ENCODE measurements at regions not wholly inside any gene's neighbourhood (a gene's known extent, or its start where the extent isn't known, plus 50 kb on each side); places are given as distances from the start of the nearest gene placed in this dataset.

DNA sequence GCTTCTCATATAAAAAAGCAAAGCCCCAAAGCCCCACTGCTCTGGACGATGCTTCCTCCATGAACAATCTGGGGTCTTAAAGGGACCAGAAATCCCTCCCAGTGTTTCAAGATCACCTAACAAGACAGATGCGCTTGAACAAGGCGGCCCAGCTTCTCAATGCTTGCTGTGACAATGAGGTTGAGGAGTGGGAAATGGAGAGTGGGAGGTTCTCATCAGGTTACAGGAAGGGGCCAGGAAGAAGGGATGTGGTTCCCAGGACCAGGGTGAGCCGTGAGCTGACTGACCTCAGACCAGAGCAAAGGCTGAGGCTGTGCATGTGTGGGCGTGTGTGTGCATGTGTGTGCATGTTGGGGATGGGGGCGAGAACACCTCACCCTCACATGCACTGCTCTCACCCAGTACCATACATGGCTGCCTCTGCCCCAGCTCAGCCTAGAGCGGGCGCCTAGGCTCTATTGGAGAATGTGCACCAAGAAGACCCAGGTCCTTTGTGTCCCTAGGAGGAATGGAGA lies 220.8 kb upstream of the GPR26 start:
- no peak for DNase-seq (ENCODE audit: low read depth)
- TF ChIP-seq, protein P1, sequence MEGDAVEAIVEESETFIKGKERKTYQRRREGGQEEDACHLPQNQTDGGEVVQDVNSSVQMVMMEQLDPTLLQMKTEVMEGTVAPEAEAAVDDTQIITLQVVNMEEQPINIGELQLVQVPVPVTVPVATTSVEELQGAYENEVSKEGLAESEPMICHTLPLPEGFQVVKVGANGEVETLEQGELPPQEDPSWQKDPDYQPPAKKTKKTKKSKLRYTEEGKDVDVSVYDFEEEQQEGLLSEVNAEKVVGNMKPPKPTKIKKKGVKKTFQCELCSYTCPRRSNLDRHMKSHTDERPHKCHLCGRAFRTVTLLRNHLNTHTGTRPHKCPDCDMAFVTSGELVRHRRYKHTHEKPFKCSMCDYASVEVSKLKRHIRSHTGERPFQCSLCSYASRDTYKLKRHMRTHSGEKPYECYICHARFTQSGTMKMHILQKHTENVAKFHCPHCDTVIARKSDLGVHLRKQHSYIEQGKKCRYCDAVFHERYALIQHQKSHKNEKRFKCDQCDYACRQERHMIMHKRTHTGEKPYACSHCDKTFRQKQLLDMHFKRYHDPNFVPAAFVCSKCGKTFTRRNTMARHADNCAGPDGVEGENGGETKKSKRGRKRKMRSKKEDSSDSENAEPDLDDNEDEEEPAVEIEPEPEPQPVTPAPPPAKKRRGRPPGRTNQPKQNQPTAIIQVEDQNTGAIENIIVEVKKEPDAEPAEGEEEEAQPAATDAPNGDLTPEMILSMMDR (conservative IDR thresholded peaks at IDR 0.05; ENCODE audit: low read depth, low read length) = no peak

DNA sequence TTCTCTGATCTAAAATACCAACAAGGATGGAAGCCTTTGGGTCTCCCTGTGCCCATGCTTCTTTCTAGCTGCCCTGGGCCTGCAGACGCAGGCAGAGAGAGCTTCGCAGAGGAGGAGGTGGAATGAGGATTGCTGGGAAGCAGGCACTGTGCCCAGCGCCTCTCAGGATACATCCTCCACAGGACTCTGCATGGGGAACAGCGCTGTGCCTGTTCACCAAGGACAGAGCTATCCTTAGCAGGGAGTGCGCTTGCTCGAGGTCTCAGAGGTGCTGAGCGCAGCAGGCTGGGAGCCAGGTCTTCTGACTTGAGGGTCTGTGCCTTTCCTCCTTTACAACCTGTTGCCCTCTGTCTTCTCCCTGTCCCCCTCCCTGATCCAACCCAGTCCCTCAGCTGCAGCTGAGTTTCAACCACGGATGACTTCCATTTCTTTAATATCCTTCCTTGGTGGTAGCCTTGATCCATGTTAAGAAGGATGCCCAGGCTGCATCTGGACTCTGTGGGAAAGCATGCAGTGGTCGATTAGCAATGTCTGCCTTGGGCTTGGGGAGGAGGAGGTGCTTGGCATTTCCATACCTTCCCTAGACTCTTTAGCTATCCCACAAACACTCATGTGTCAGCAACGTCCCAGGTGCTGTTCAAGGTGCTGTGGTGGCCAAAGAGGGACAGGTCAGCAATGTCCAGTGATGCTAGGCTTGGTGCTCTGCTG lies 219.6 kb upstream of the GPR26 start:
- DNase-seq (ENCODE audit: low read depth) = no peak
- TF ChIP-seq, protein P1 (conservative IDR thresholded peaks at IDR 0.05; ENCODE audit: low read depth, low read length) = no peak

More for the DNA sequence above, 220.8 kb upstream of the GPR26 start:
- H3K4me3 ChIP-seq (ENCODE audit: low read depth, low read length) = no peak overlapping the region

DNA sequence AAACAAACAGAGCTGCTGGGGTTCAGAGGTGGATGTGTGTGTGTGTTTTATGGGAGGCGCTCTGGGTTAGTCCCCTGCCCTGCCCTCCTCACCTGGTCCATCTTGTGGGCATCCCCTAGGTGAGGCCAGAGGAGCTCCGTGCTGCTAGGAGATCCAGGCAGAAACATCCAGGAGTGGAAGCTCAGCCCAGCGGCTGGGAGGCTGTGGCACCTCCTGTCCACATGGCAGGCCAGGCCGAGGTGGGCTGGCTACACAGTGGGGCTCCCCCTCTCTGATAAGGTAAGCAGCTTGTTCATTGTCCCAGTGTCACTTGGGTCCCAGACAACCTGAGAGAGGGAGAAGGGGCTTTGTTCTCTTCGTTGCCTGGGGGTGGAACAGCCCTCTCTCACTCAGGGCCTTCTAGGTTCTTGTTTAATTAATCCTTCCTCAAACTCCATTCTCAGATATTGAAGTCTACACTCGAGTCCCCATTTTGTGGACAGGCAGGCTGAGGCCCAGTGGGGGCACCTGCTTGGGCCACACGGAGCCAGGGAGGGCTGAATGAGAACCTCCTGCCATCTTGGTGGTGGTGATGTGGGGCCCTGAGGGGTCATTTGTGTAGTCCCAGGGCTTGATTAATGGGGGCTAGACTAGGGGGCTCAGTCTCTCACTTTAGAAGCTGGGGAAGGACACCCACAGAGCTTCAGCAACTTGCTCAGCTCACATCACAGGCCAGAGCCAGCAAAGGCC lies 216.8 kb upstream of the GPR26 start:
- TF ChIP-seq, protein P1 (conservative IDR thresholded peaks at IDR 0.05; ENCODE audit: low read depth, low read length) = no peak
- H3K4me3 ChIP-seq (ENCODE audit: low read depth, low read length) = no peak overlapping the region
- no peak for DNase-seq (ENCODE audit: low read depth)

More for the DNA sequence above, 219.6 kb upstream of the GPR26 start:
- H3K4me3 ChIP-seq (ENCODE audit: low read depth, low read length) = no peak overlapping the region

DNA sequence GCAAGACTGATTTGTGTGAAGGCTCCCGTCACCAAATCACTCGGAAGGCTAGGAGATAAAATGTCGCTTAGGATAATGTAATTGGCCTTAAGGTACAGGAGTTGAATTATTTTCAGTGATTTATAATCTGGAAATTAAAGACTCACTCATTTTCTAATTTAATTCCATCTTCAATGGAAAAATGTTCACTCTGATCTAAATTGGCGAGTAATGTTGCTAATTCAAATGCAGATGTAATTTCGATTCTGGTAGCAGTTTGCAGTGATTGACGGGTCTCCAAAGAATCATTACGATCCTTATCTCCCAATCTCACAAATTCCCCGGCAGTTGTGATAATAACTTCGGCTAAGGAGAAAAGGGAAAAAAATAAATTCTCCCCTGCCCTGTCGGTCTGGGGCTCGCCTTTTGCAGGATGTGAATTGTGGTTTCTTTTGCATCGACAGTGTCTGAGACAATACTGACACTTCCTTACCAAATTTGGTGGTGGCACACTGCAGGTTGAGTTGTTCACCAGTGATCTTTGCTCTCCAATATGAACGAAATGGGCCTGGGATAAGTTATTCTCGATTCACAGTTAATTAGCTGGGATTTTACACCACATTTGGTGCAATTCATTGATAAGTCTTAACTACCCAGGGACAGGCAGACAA lies 215.1 kb upstream of the GPR26 start:
- no peak overlapping the region for H3K4me3 ChIP-seq (ENCODE audit: low read depth, low read length)
- TF ChIP-seq, protein P1 (conservative IDR thresholded peaks at IDR 0.05; ENCODE audit: low read depth, low read length) = no peak
- no peak for DNase-seq (ENCODE audit: low read depth)

DNA sequence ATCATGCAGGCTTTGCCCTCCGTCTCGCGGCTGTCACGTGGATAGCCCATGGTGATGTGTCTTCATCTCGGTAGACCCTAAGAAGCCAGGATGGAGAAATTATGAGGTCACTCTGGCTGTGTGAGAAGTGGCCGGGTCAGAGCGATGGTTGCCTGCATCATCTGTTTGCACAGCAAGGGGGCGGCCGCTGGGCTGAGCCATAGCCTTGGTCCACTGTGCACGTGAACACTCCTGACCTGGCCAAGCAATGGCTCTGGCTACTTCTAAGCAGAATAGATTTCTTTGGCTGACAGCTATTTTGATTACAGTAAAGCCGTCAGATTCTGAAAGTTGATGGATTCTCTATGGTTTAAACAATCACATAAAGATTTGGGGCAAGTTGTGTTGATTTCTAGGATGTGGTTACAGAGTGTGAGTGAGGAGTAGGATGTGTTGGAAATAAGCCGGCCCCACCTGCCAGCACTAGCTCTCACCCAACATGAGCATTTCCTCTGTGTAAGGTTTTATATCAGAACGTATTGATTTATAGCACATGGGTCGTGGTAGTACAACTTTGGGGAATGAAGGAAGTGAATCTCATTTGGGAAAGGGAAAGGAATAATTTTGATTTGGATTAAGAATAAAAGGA lies 214.4 kb upstream of the GPR26 start:
- TF ChIP-seq, protein P1 (conservative IDR thresholded peaks at IDR 0.05; ENCODE audit: low read depth, low read length) = no peak
- DNase-seq (ENCODE audit: low read depth) = no peak
- no peak overlapping the region for H3K4me3 ChIP-seq (ENCODE audit: low read depth, low read length)

DNA sequence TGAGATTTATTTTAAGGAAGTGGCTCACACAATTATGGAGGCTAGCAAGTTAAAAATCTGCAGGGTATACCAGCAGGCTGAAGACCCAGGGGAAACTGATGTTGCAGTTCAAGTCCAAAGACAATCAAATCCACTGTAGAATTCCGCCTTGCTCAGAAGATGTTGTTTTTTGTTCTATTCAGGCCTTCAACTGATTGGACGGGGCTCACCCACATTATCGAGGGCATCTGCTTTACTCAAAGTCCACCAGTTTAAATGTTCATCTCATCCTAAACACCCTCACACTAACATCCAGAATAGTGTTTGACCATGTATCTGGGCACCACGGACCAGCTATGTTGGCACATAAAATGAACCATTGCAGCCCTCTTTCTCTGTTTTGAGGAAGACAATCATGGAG lies 211.2 kb upstream of the GPR26 start:
- TF ChIP-seq, protein P1 (conservative IDR thresholded peaks at IDR 0.05; ENCODE audit: low read depth, low read length) = no peak
- DNase-seq (ENCODE audit: low read depth) = no peak
- no peak overlapping the region for H3K4me3 ChIP-seq (ENCODE audit: low read depth, low read length)
